IMR-90 (cell line): ENCODE measurements at regions not wholly inside any gene's neighbourhood (a gene's known extent, or its start where the extent isn't known, plus 50 kb on each side); places are given as distances from the start of the nearest gene placed in this dataset.

Experiments used
- ATAC-seq: fragments of 200-7000 bp; cut with Tn5 transposase; 2 replicates; pipeline ENCODE4 v1.9.1; 2020; ENCODE audit warnings: low read depth, mild to moderate bottlenecking, moderate library complexity
- BruUV-seq: library from RNA; stranded (reverse); fragments of 400-500 nt; replicated peaks from 2 replicates; lab custom pipeline; 2021; lab: Mats Ljungman, UMichigan
- CTCF ChIA-PET: fragments of 300-600 bp; formaldehyde crosslinking; extraction: SDS; loops from one replicate; lab custom pipeline; 2021; ENCODE audit warnings: antibody characterized with exemption; lab: Yijun Ruan, JAX
- POLR2A ChIA-PET: fragments of 300-600 bp; sonication (Branson Sonifier 250); formaldehyde crosslinking; loops from one replicate; lab custom pipeline; 2022; ENCODE audit warnings: antibody characterized with exemption; ENCODE audit not compliant: unreplicated experiment; lab: Charles Lee
- DNase-seq: peaks from one replicate; pipeline ENCODE4 v3.0.0; 2013
- H2AFZ ChIP-seq: replicated peaks from 2 replicates; pipeline ENCODE3; 2013; ENCODE audit warnings: low read length, mild to moderate bottlenecking; ENCODE audit not compliant: poor library complexity
- H2AK5ac ChIP-seq: 2 replicates; pipeline ENCODE4 v1.6.1; 2013; ENCODE audit warnings: low read depth, low read length, inconsistent platforms
- H2AK9ac ChIP-seq: replicated peaks from 2 replicates; pipeline ENCODE3; 2013; ENCODE audit warnings: mild to moderate bottlenecking, low read depth, low read length, moderate library complexity; ENCODE audit not compliant: poor library complexity
- H2BK120ac ChIP-seq: 2 replicates; pipeline ENCODE4 v1.6.1; 2013; ENCODE audit warnings: low read depth, low read length, inconsistent platforms
- H2BK15ac ChIP-seq: 3 replicates; pipeline ENCODE4 v1.6.1; 2013; ENCODE audit warnings: low read depth, low read length, inconsistent platforms
- H2BK20ac ChIP-seq: 2 replicates; pipeline ENCODE4 v1.6.1; 2013; ENCODE audit warnings: low read depth, mild to moderate bottlenecking, inconsistent platforms, low read length, moderate library complexity
- H2BK5ac ChIP-seq: 2 replicates; pipeline ENCODE4 v1.6.1; 2013; ENCODE audit warnings: mild to moderate bottlenecking, low read depth, low read length, inconsistent platforms; ENCODE audit not compliant: poor library complexity, severe bottlenecking
- H3K14ac ChIP-seq: replicated peaks from 2 replicates; pipeline ENCODE4 v1.6.1; 2013; ENCODE audit warnings: low read depth, low read length, inconsistent platforms
- H3K18ac ChIP-seq: 2 replicates; pipeline ENCODE4 v1.6.1; 2013; ENCODE audit warnings: low read depth, low read length, control low read depth
- H3K23ac ChIP-seq: 2 replicates; pipeline ENCODE4 v1.6.1; 2013; ENCODE audit warnings: low read depth, low read length, inconsistent platforms
- H3K27ac ChIP-seq: 2 replicates; pipeline ENCODE4 v1.5.1; 2013; ENCODE audit warnings: mild to moderate bottlenecking, control low read depth, low read length; ENCODE audit not compliant: insufficient read depth
- H3K27me3 ChIP-seq: 2 replicates; pipeline ENCODE4 v1.6.1; 2013; ENCODE audit warnings: low read length; ENCODE audit not compliant: control insufficient read depth, insufficient read depth
- H3K36me3 ChIP-seq: 2 replicates; pipeline ENCODE4 v1.6.1; 2013; ENCODE audit warnings: low read length, mixed read lengths; ENCODE audit not compliant: control insufficient read depth, insufficient read depth
- H3K4ac ChIP-seq: 2 replicates; pipeline ENCODE4 v1.6.1; 2013; ENCODE audit warnings: low read depth, low read length, inconsistent platforms
- H3K4me1 ChIP-seq: 2 replicates; pipeline ENCODE4 v1.6.1; 2013; ENCODE audit warnings: low read length, mixed read lengths; ENCODE audit not compliant: control insufficient read depth, insufficient read depth
- H3K4me2 ChIP-seq: 2 replicates; pipeline ENCODE4 v1.6.1; 2013; ENCODE audit warnings: low read depth, mild to moderate bottlenecking, control low read depth, low read length, moderate library complexity
- H3K4me3 ChIP-seq: 2 replicates; pipeline ENCODE4 v1.5.1; 2013; ENCODE audit warnings: low read depth, mild to moderate bottlenecking, control low read depth, low read length, moderate library complexity; ENCODE audit not compliant: insufficient read depth
- H3K56ac ChIP-seq: 2 replicates; pipeline ENCODE4 v1.6.1; 2013; ENCODE audit warnings: low read length, inconsistent platforms; ENCODE audit not compliant: insufficient read depth; ENCODE audit errors: extremely low read depth
- H3K79me1 ChIP-seq, 2 experiments: 2 replicates each; pipeline ENCODE4 v1.6.1; 2013; ENCODE audit warnings: low read length in 2 of 2, inconsistent platforms in 1 of 2, low read depth in 1 of 2
- H3K9ac ChIP-seq: 2 replicates; pipeline ENCODE4 v1.6.1; 2013; ENCODE audit warnings: low read depth, low read length, control low read depth
- H3K9me1 ChIP-seq: 2 replicates; pipeline ENCODE4 v1.6.1; 2013; ENCODE audit warnings: low read length, inconsistent platforms; ENCODE audit not compliant: insufficient read depth
- H3K9me3 ChIP-seq: 2 replicates; pipeline ENCODE4 v1.6.1; 2013; ENCODE audit warnings: low read length; ENCODE audit not compliant: control insufficient read depth, insufficient read depth
- H4K20me1 ChIP-seq: 2 replicates; pipeline ENCODE4 v1.6.1; 2013; ENCODE audit warnings: low read length, inconsistent platforms; ENCODE audit not compliant: insufficient read depth
- H4K5ac ChIP-seq: 2 replicates; pipeline ENCODE4 v1.6.1; 2013; ENCODE audit warnings: mild to moderate bottlenecking, low read depth, low read length, control low read depth
- H4K8ac ChIP-seq, 2 experiments: 2 replicates each; pipeline ENCODE4 v1.6.1; 2013; ENCODE audit warnings: low read depth in 2 of 2, low read length in 2 of 2, control low read depth in 1 of 2, inconsistent platforms in 1 of 2
- H4K91ac ChIP-seq: 2 replicates; pipeline ENCODE4 v1.6.1; 2013; ENCODE audit warnings: low read depth, low read length, inconsistent platforms; ENCODE audit not compliant: insufficient read depth
- BHLHE40 ChIP-seq: fragments of 150-350 bp; IDR thresholded peaks from 2 replicates; pipeline ENCODE4 v1.6.1; 2016; ENCODE audit warnings: mild to moderate bottlenecking, low read depth, low read length
- CEBPB ChIP-seq: IDR thresholded peaks from 2 replicates; pipeline ENCODE4 v1.6.1; 2012; ENCODE audit warnings: low read depth, low read length, improper control_type of control experiment
- CTCF ChIP-seq: conservative IDR thresholded peaks from 2 replicates; pipeline ENCODE4 v1.5.1; 2012; ENCODE audit warnings: mild to moderate bottlenecking, low read depth, low read length, improper control_type of control experiment
- MAZ ChIP-seq: IDR thresholded peaks from 2 replicates; pipeline ENCODE4 v1.6.1; 2012; ENCODE audit warnings: low read depth, mild to moderate bottlenecking, low read length, improper control_type of control experiment, moderate library complexity, borderline replicate concordance
- NFE2L2 ChIP-seq: fragments of 150-350 bp; IDR thresholded peaks from 2 replicates; pipeline ENCODE4 v1.6.1; 2016; ENCODE audit warnings: low read depth, mild to moderate bottlenecking, low read length
- RAD21 ChIP-seq: IDR thresholded peaks from 2 replicates; pipeline ENCODE4 v1.6.1; 2012; ENCODE audit warnings: low read length, improper control_type of control experiment
- RCOR1 ChIP-seq: IDR thresholded peaks from 2 replicates; pipeline ENCODE4 v1.6.1; 2012; ENCODE audit warnings: mild to moderate bottlenecking, low read length, improper control_type of control experiment; ENCODE audit not compliant: insufficient replicate concordance
- WGBS, 2 experiments: methylation state at CpG; one replicate each; pipeline versions ENCODE4 v1.1.5 to v1.1.7; 2013; ENCODE audit warnings: missing lambda C conversion rate in 2 of 2; ENCODE audit not compliant: insufficient read length in 1 of 2; ENCODE audit errors: extremely low coverage in 2 of 2; 5-methylcytosine and 5-hydroxymethylcytosine counted together
- dilution Hi-C: fragments of 300-500 bp; cut with HindIII; formaldehyde crosslinking; loops from one replicate; pipeline ENCODE4 v1.14.3; 2018; ENCODE audit warnings: low sequenced_read_pairs; ENCODE audit not compliant: unreplicated experiment
- in situ Hi-C: fragments of 300-500 bp; cut with MboI; formaldehyde crosslinking; loops from 3 replicates; pipeline ENCODE4 v1.14.3; 2019; ENCODE audit warnings: low sequenced_read_pairs, inconsistent platforms, mixed read lengths
- intact Hi-C: fragments of 100-400 bp; cut with micrococcal nuclease; formaldehyde crosslinking; loops from 2 replicates; pipeline ENCODE4 v1.10.0; 2022
- TF ChIP-seq, protein P1 (sequence below): fragments of 150-350 bp; IDR thresholded peaks from 2 replicates; pipeline ENCODE4 v1.6.1; 2017; ENCODE audit warnings: mild to moderate bottlenecking, antibody characterized with exemption, low read length, low read depth

DNA sequence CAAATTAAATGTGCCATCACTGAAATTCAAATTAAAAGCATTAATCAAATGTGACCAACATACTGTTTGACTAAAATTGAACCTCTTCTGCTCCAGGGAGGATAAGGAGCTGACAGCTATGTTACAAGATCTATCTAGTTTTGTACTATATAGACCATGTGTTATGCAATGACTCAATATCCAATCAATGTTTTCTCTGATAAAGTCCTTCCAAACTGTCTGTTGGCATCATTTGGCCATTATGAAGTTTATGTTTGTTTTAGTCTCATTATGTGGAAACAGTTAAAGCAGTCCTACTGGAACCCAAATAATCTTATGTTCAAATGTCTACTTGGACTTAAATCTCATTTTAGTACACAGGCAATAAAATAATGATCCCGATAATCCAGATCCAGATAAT lies 267.0 kb upstream of the THBS1 start:
- no CpG with 5 or more reads among the region's 1 CpG for WGBS, 2 experiments
- H3K9ac ChIP-seq: no peak overlapping the region
- no TSS peak for BruUV-seq
- ChIA-PET POLR2A (no interaction called here), CTCF (no interaction called here)
- no peak overlapping the region; the same call in 1 of the 2 replicates for H3K4ac ChIP-seq
- no peak overlapping the region for H2AK9ac ChIP-seq
- H2BK5ac ChIP-seq: no peak overlapping the region
- no peak overlapping the region for H3K56ac ChIP-seq
- intact Hi-C loops: no loop called here
- TF ChIP-seq NFE2L2 (no peak), BHLHE40 (no peak), RAD21 (no peak), CEBPB (no peak), RCOR1 (no peak), CTCF (no peak), MAZ (no peak)
- TF ChIP-seq, protein P1, sequence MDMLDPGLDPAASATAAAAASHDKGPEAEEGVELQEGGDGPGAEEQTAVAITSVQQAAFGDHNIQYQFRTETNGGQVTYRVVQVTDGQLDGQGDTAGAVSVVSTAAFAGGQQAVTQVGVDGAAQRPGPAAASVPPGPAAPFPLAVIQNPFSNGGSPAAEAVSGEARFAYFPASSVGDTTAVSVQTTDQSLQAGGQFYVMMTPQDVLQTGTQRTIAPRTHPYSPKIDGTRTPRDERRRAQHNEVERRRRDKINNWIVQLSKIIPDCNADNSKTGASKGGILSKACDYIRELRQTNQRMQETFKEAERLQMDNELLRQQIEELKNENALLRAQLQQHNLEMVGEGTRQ: no peak
- in situ Hi-C loops: loop anchor here (25.0 kb wide), 1 partner anchor 602 kb away; no protein-coding TSS in a partner anchor
- ATAC-seq (no peak), DNase-seq (no peak)
- dilution Hi-C loops: no loop called here
- H3K9me1 ChIP-seq: peaks cover 6% of the 10 kb centered on the region
- no peak overlapping the region for H3K4me2 ChIP-seq
- no peak overlapping the region for H2BK120ac ChIP-seq
- H3K23ac ChIP-seq: no peak overlapping the region
- H3K4me1 ChIP-seq: peaks cover 20% of the 10 kb centered on the region
- no peak overlapping the region for H2AFZ ChIP-seq
- H3K36me3 ChIP-seq: no peaks in the 10 kb centered on the region
- H3K4me3 ChIP-seq: no peak overlapping the region
- H3K9me3 ChIP-seq: no peaks in the 10 kb centered on the region
- no peak overlapping the region; the same call in 2 of the 3 replicates for H2BK15ac ChIP-seq
- H4K8ac ChIP-seq: no peak overlapping the region
- no peak overlapping the region for H2BK20ac ChIP-seq
- H3K27me3 ChIP-seq: no peaks in the 10 kb centered on the region
- no peak overlapping the region for H3K27ac ChIP-seq
- H4K91ac ChIP-seq: no peak overlapping the region
- H4K5ac ChIP-seq: no peak overlapping the region
- no peak overlapping the region for H3K14ac ChIP-seq
- H3K18ac ChIP-seq: 0 out of 2 replicates have a peak overlapping the region, but pooled peaks have one; percentile 24
- H2AK5ac ChIP-seq: no peak overlapping the region
- H3K79me1 ChIP-seq: peaks cover 0 to 5% of the 10 kb centered on the region in 2 experiments; a peak in 1 of 4 replicates
- H4K20me1 ChIP-seq: no peaks in the 10 kb centered on the region
